NT2/D1 (cell line): ENCODE measurements at regions not wholly inside any gene's neighbourhood (a gene's known extent, or its start where the extent isn't known, plus 50 kb on each side); places are given as distances from the start of the nearest gene placed in this dataset.

Source experiments
- DNase-seq: peaks from one replicate; pipeline ENCODE4 v3.0.0-alpha.2; 2011; ENCODE audit warnings: low read depth, low spot score
- H3K27me3 ChIP-seq: 2 replicates; pipeline ENCODE4 v1.6.0; 2011; ENCODE audit warnings: mild to moderate bottlenecking; ENCODE audit not compliant: insufficient read length, insufficient read depth
- H3K36me3 ChIP-seq: 2 replicates; pipeline ENCODE4 v1.6.1; 2011; ENCODE audit warnings: mild to moderate bottlenecking, low read length, mixed read lengths; ENCODE audit not compliant: insufficient read depth, insufficient read length
- H3K4me1 ChIP-seq: 2 replicates; pipeline ENCODE4 v1.5.1; 2011; ENCODE audit not compliant: insufficient read depth, insufficient read length
- H3K4me3 ChIP-seq: 2 replicates; pipeline ENCODE4 v1.5.1; 2011; ENCODE audit warnings: low read depth; ENCODE audit not compliant: insufficient read length
- H3K9ac ChIP-seq: 2 replicates; pipeline ENCODE4 v1.6.0; 2011; ENCODE audit warnings: low read depth; ENCODE audit not compliant: insufficient read length
- H3K9me3 ChIP-seq: 2 replicates; pipeline ENCODE4 v1.5.1; 2011; ENCODE audit warnings: mild to moderate bottlenecking, low read length; ENCODE audit not compliant: insufficient read depth
- SUZ12 ChIP-seq: IDR thresholded peaks from 2 replicates; pipeline ENCODE4 v1.6.1; 2011; ENCODE audit not compliant: insufficient read length, insufficient read depth; ENCODE audit errors: extremely low read depth
- YY1 ChIP-seq: IDR thresholded peaks from 2 replicates; pipeline ENCODE4 v1.6.1; 2011; ENCODE audit not compliant: insufficient read length, insufficient read depth
- ZNF274 ChIP-seq: IDR thresholded peaks from 2 replicates; pipeline ENCODE4 v1.6.1; 2011; ENCODE audit warnings: mild to moderate bottlenecking, low read depth, low read length

- H3K4me3 ChIP-seq: no peak overlapping the region
Observed at GRCh38 chr10:60711496-60711895, 66.8 kb upstream of the CDK1 start.

GRCh38 chr10:60710041-60710440 is 68.2 kb upstream of the CDK1 start:
- H3K9me3 ChIP-seq: peaks cover 16% of the 10 kb centered on the region; the same call in 1 of the 2 replicates
- no peak for DNase-seq
- H3K36me3 ChIP-seq: no peaks in the 10 kb centered on the region
- no peak overlapping the region for H3K9ac ChIP-seq
- TF ChIP-seq YY1 (no peak), ZNF274 (no peak)
- no peaks in the 10 kb centered on the region for H3K27me3 ChIP-seq
- H3K4me3 ChIP-seq: no peak overlapping the region
- no peaks in the 10 kb centered on the region for H3K4me1 ChIP-seq

More at GRCh38 chr10:60711496-60711895, 66.8 kb upstream of the CDK1 start:
- Histone ChIP-seq H3K9me3 (peaks cover 9% of the 10 kb centered on the region; the same call in 1 of the 2 replicates), H3K9ac (no peak overlapping the region), H3K4me1 (no peaks in the 10 kb centered on the region), H3K36me3 (no peaks in the 10 kb centered on the region), H3K27me3 (no peaks in the 10 kb centered on the region)
- no peak for DNase-seq
- TF ChIP-seq ZNF274: no peak

GRCh38 chr10:60708666-60709065 is 69.6 kb upstream of the CDK1 start:
- Histone ChIP-seq H3K4me1 (no peaks in the 10 kb centered on the region), H3K36me3 (no peaks in the 10 kb centered on the region), H3K27me3 (no peaks in the 10 kb centered on the region), H3K9ac (no peak overlapping the region), H3K4me3 (no peak overlapping the region), H3K9me3 (peaks cover 16% of the 10 kb centered on the region; the same call in 1 of the 2 replicates)
- TF ChIP-seq ZNF274: no peak
- no peak for TF ChIP-seq SUZ12
- no peak for TF ChIP-seq YY1
- DNase-seq: no peak

- DNase-seq: no peak
- Histone ChIP-seq H3K36me3 (no peaks in the 10 kb centered on the region), H3K27me3 (no peaks in the 10 kb centered on the region), H3K9me3 (peaks cover 16% of the 10 kb centered on the region; the same call in 1 of the 2 replicates), H3K4me1 (no peaks in the 10 kb centered on the region), H3K9ac (no peak overlapping the region), H3K4me3 (no peak overlapping the region)
- TF ChIP-seq ZNF274: no peak
- no peak for TF ChIP-seq SUZ12
Observed at GRCh38 chr10:60707841-60708240, 70.4 kb upstream of the CDK1 start.

GRCh38 chr10:60706146-60706545 is 72.1 kb upstream of the CDK1 start:
- DNase-seq: no peak
- H3K4me1 ChIP-seq: no peaks in the 10 kb centered on the region
- no peak overlapping the region for H3K4me3 ChIP-seq
- H3K9ac ChIP-seq: no peak overlapping the region
- H3K9me3 ChIP-seq: peaks cover 16% of the 10 kb centered on the region; the same call in 1 of the 2 replicates
- H3K27me3 ChIP-seq: no peaks in the 10 kb centered on the region
- H3K36me3 ChIP-seq: no peaks in the 10 kb centered on the region
- no peak for TF ChIP-seq SUZ12

GRCh38 chr10:60705376-60705775 is 72.9 kb upstream of the CDK1 start:
- no peak overlapping the region for H3K9ac ChIP-seq
- H3K27me3 ChIP-seq: no peaks in the 10 kb centered on the region
- H3K4me1 ChIP-seq: no peaks in the 10 kb centered on the region
- no peak for TF ChIP-seq YY1
- no peaks in the 10 kb centered on the region for H3K36me3 ChIP-seq
- no peak overlapping the region for H3K4me3 ChIP-seq
- H3K9me3 ChIP-seq: peaks cover 16% of the 10 kb centered on the region; the same call in 1 of the 2 replicates
- no peak for DNase-seq

- DNase-seq: no peak
- no peak overlapping the region for H3K4me3 ChIP-seq
- no peak overlapping the region for H3K9ac ChIP-seq
- TF ChIP-seq ZNF274: no peak
- TF ChIP-seq YY1: no peak
- TF ChIP-seq SUZ12: no peak
- H3K4me1 ChIP-seq: no peaks in the 10 kb centered on the region
- peaks cover 16% of the 10 kb centered on the region; the same call in 1 of the 2 replicates for H3K9me3 ChIP-seq
- H3K27me3 ChIP-seq: no peaks in the 10 kb centered on the region
- H3K36me3 ChIP-seq: no peaks in the 10 kb centered on the region
Observed at GRCh38 chr10:60704471-60704870, 73.8 kb upstream of the CDK1 start.
